NCI-H226 (cell line): ENCODE measurements at regions not wholly inside any gene's neighbourhood (a gene's known extent, or its start where the extent isn't known, plus 50 kb on each side); places are given as distances from the start of the nearest gene placed in this dataset.

Experiments
- DNase-seq: peaks from one replicate; pipeline ENCODE4 v3.0.0-alpha.2; 2015

DNA sequence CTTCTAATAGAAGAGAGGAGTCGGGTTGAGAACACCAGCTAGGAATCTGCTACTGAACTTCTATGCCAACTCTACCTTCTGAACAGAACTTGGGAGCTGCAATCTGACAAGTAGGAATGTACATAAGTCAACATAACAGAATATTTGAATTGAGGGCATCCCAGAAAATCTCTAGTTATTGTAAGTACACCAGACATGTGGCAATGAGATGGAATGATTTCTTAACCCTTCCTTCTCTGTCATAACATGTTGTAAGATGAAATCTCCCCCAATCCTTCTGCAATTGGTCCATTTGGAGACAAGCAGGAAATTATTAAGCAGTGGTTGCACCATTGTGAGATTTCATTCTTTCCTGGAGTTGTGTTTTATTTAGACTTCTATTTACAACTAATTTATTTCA is 68.7 kb upstream of the TMPO start:
- DNase-seq = peak; percentile 11

DNA sequence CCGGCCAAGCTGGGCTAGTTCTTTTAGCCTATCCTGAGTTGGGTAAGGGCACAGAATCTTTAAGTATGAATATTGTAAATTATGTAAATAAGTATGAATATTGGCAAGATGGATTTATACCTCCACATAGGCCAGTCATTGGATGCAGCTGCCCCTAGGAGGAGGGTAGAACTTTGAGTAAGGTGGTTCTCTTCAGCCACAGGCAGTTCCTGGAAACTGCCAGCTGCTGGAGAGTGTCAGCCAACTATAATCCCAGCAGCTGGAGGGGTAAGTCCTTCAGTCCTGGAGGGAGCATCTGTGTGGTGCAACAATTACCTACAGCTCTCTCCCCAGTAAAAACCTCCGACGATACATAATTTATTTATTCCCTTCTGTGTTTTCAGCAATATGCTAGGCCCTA is 65.8 kb upstream of the TMPO start:
- no peak for DNase-seq

DNA sequence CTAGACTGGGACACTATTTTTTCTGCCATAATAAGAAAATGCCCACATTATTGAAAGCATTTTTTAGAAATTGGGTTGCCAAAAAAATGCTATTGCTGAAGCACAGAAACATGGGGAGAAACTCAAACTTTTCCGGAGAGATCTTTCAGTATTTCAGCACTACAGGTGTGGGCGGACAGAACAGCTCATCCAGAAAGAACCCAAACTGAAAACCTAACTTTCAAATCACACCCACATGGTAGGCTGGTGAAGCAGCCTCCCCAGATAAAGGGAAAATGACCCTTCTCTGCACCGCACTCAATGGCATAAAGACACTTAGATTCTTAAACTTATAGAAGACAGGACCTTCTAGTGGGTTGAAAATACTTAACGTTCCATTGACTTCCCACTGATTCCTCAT is 62.3 kb upstream of the TMPO start:
- no peak for DNase-seq

DNA sequence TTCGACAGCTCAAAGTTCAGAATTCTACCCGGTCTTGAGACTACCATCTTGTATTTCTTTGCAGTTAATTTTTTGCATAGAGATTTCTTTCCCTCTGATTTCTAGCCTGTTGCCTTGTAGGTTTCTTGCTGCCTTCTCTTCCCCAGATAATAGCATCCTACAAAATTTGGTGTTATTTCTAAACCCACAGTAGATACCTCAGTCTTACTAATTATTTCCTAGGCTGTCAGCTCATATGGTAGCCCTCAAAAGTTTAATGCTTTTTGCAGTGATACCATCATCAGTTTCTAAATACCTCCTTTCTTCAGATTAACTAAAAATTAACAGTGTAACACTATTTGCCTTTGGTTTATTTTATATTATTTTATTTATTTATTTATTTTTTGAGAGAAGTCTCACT is 61.9 kb upstream of the TMPO start:
- no peak for DNase-seq

DNA sequence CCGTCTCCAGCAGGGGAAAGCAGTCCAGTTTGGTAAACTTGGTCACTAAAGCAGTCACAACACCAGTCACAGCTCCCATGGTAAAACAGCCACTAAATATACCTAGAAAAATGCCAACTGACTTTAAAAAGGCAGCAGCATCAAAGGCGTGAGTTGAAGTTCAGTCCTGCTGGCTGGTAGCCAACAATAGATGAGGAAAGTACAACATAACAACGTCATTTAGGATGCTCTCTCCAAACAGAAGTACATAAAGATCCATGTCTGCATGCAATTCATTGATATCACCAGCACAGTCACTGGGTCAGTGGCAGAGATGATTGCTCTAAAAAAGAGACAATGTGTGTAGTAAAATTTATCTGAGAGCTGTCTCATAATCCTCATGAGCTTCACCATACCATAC is 59.3 kb upstream of the TMPO start:
- no peak for DNase-seq

DNA sequence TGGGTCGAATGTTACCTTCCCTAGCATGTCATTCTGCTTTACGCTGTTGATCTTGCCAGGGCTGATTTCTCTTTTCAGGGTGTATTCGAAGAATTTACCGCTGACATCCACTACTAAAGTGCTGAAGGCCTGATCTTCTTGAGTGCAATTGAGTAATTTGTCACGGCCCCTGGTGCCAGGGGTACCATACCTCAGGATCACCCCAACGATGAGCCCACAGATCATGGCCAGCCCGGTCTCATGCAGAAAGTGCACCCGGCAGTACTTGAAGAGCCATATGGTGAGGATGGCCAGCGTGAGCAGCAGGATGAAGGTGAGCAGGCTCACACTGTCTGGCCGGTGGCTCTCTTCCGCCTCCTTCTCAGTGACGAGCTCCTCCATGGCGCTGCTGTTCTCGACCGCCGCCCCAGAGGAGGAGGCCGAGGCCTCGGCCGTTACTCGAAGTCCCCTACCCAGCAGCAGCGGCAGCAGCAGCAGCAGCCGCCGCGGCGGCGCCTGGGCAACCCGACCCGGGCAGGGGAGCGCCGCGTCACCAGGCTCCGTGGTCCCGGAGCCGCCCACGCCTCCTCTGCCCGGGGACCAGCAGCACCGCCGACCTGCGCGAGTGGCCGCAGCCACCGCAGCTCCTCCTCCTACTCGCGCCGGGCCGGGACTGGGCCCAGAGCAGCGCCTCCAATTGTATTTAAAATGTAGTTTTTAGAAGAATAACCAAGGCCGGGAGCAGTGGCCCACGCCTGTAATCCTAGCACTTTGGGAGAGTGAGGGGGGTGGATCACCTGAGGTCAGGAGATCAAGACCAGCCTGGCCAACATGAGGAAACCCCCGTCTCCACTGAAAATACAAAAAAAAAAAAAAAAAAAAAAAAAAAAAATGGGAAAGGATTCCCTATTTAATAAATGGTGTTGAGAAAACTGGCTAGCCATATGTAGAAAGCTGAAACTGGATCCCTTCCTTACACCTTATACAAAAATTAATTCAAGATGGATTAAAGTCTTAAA is 58.5 kb upstream of the TMPO start:
- DNase-seq = no peak

DNA sequence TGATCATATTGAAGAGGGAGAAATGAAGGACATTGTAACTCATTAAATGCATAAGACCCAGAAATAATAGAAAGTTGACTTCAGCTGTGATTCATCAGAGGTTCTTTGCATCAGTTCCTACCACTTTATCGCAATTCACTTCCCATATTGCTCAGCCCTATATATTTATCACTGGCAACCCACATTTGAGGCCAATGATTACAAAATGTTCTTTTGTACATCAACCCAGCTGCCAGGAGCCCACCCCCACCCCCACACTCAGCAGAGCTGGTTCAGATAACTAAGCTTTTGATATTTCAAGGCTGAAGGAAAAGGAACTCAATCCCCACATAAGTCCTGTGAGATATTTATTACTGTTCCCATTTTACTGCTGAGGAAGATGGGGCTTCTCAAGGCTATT is 51.2 kb upstream of the TMPO start:
- peak; percentile 26 for DNase-seq

DNA sequence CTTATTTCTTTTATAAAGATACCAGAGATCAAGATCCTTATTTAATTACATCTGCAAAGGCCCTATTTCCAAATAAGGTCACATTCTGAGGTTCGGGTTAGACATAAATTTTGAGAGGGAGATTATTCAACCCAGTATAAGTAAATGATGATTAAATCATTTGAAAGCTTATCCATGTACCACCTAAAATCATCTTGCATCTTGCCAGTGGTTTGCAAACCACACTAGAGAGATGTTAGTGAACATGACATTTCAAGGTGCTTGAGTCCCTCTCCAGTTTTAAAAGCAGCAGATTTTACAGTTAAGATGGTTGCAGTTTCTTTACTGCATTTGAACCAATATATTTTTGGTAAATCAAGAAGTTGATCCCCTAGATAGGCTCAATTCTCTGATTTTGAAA is 49.9 kb upstream of the TMPO start:
- DNase-seq = no peak
